ENCODE measurements at regions not wholly inside any gene's neighbourhood (a gene's known extent, or its start where the extent isn't known, plus 50 kb on each side); places are given as distances from the start of the nearest gene placed in this dataset.
A peak's percentile ranks its signal among the peaks of the same experiment; 100 is the strongest.

GRCh38 chr12:111203969-111204368, 164.9 kb downstream of the PHETA1 start:
- H3K4me3 ChIP-seq: no peak overlapping the region
- WGBS (ENCODE audit: missing lambda C conversion rate): 40% methylated on average over 1 of the region's 2 CpGs
- TF ChIP-seq HDAC2 (IDR thresholded peaks at IDR 0.05) (no peak), ZSCAN20 (CRISPR knock-in tag; IDR thresholded peaks at IDR 0.05) (no peak), JUN (IDR thresholded peaks at IDR 0.05) (no peak), RFX5 (IDR thresholded peaks at IDR 0.05) (no peak), HOXB5 (CRISPR knock-in tag; IDR thresholded peaks at IDR 0.05) (no peak), KDM1A (IDR thresholded peaks at IDR 0.05; ENCODE audit: low read depth) (no peak), MAZ (IDR thresholded peaks at IDR 0.05; ENCODE audit: borderline replicate concordance, low read depth, low read length) (no peak), FOSB (CRISPR knock-in tag; IDR thresholded peaks at IDR 0.05) (no peak), ATOH8 (CRISPR knock-in tag; IDR thresholded peaks at IDR 0.05; ENCODE audit: low read depth) (no peak), JUNB (IDR thresholded peaks at IDR 0.05) (no peak), ZNF302 (CRISPR knock-in tag; IDR thresholded peaks at IDR 0.05) (no peak), CHD4 (IDR thresholded peaks at IDR 0.05; ENCODE audit: borderline replicate concordance) (no peak), EHF (CRISPR knock-in tag; IDR thresholded peaks at IDR 0.05) (no peak), NR3C1 (IDR thresholded peaks at IDR 0.05) (no peak), HES2 (IDR thresholded peaks at IDR 0.05) (no peak), USF2 (IDR thresholded peaks at IDR 0.05) (no peak)
- no peaks in the 10 kb centered on the region for H3K9me3 ChIP-seq
- FAIRE-seq: no peak
- no peak for DNase-seq (ENCODE audit: low read depth in 1 of 2, low spot score in 1 of 2)
- peak in 1 of 2 experiments; percentile 28; a peak in 2 of 6 replicates for ATAC-seq
- no peak overlapping the region for H3K27ac ChIP-seq
- no peaks in the 10 kb centered on the region for H3K4me1 ChIP-seq
- H3K4me2 ChIP-seq: no peak overlapping the region
- ChIA-PET CTCF (interaction anchor here (0.6 to 1.4 kb wide), 3 partner anchors 95 to 175 kb away, joined by 3 read pairs; no protein-coding TSS in a partner anchor), POLR2A (no interaction called here)

- no peaks in the 10 kb centered on the region for H3K9me3 ChIP-seq
- CTCF ChIA-PET: interaction anchor here (0.6 to 1.4 kb wide), 3 partner anchors 95 to 175 kb away, joined by 3 read pairs; no protein-coding TSS in a partner anchor
- no peak for FAIRE-seq
- ATAC-seq: no peak
- no peak overlapping the region for H3K4me3 ChIP-seq
- TF ChIP-seq PBX3 (IDR thresholded peaks at IDR 0.05) (no peak), ELK1 (IDR thresholded peaks at IDR 0.05; ENCODE audit: low read depth, low read length) (no peak), POLR2AphosphoS2 (conservative IDR thresholded peaks at IDR 0.05; ENCODE audit: low read length) (no peak), HOXB13 (CRISPR knock-in tag; IDR thresholded peaks at IDR 0.05; ENCODE audit: low read depth) (no peak), EP300 (IDR thresholded peaks at IDR 0.05) (no peak), ATOH8 (CRISPR knock-in tag; IDR thresholded peaks at IDR 0.05; ENCODE audit: low read depth) (no peak), SREBF2 (IDR thresholded peaks at IDR 0.05) (no peak), RNF2 (IDR thresholded peaks at IDR 0.05; ENCODE audit: borderline replicate concordance, low read depth) (no peak), CTCF (IDR thresholded peaks at IDR 0.05) (no peak), NR3C1 (IDR thresholded peaks at IDR 0.05) (no peak), E2F6 (IDR thresholded peaks at IDR 0.05; ENCODE audit: borderline replicate concordance, low read depth) (no peak), FOSB (CRISPR knock-in tag; IDR thresholded peaks at IDR 0.05) (no peak), CHD2 (IDR thresholded peaks at IDR 0.05; ENCODE audit: low read length, partially characterized antibody) (no peak), MAFK (IDR thresholded peaks at IDR 0.05; ENCODE audit: partially characterized antibody) (no peak), HEYL (CRISPR knock-in tag; IDR thresholded peaks at IDR 0.05) (no peak), RFX5 (IDR thresholded peaks at IDR 0.05) (no peak), POLR2A (IDR thresholded peaks at IDR 0.05; ENCODE audit: low read length) (no peak)
- no peak overlapping the region for H3K4me2 ChIP-seq
- WGBS (ENCODE audit: missing lambda C conversion rate): 53% methylated on average over 4 of the region's 4 CpGs
- no peak for DNase-seq (ENCODE audit: low read depth in 1 of 2, low spot score in 1 of 2)
- H3K27ac ChIP-seq: no peak overlapping the region
- POLR2A ChIA-PET: no interaction called here
- H3K4me1 ChIP-seq: no peaks in the 10 kb centered on the region
Measured at GRCh38 chr12:111203446-111203845, 165.4 kb downstream of the PHETA1 start.

Data from A549 (cell line).